Astrocyte of the spinal cord (primary cell): ENCODE measurements at regions not wholly inside any gene's neighbourhood (a gene's known extent, or its start where the extent isn't known, plus 50 kb on each side); places are given as distances from the start of the nearest gene placed in this dataset.
A peak's percentile ranks its signal among the peaks of the same experiment; 100 is the strongest.

ENCODE experiments used
- DNase-seq: peaks from one replicate; pipeline ENCODE4 v3.0.0; 2011; ENCODE audit warnings: low read depth, low spot score
- H3K4me3 ChIP-seq: 2 replicates; pipeline ENCODE4 v1.5.1; 2011; ENCODE audit warnings: low read depth, mild to moderate bottlenecking, low read length, moderate library complexity
- in situ Hi-C: cut with HindIII; loops from 2 replicates; pipeline ENCODE4 v1.10.0; 2017; ENCODE audit warnings: low sequenced_read_pairs
- TF ChIP-seq, protein P1 (sequence below): IDR thresholded peaks from 2 replicates; pipeline ENCODE4 v1.5.1; 2012; ENCODE audit warnings: low read depth, mild to moderate bottlenecking, low read length, inconsistent platforms

DNA sequence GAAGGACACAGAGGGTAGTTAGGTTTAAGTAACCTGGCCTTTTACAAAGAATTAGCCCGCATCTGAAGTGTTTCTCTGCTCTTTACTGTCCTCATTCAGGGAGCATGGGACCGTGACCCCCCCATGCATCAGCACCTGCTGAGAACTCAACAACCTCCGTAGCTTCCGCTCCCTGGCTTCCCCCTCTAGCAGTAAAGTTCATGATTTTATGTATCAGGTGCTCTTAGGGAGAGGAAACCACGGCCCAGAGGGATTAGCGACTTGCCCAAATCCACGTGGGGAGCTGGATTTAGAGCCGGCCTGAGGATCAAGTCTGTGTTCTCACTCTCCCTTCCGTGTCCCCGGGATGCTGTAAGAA, 284.6 kb upstream of the GATB start:
- TF ChIP-seq, protein P1, sequence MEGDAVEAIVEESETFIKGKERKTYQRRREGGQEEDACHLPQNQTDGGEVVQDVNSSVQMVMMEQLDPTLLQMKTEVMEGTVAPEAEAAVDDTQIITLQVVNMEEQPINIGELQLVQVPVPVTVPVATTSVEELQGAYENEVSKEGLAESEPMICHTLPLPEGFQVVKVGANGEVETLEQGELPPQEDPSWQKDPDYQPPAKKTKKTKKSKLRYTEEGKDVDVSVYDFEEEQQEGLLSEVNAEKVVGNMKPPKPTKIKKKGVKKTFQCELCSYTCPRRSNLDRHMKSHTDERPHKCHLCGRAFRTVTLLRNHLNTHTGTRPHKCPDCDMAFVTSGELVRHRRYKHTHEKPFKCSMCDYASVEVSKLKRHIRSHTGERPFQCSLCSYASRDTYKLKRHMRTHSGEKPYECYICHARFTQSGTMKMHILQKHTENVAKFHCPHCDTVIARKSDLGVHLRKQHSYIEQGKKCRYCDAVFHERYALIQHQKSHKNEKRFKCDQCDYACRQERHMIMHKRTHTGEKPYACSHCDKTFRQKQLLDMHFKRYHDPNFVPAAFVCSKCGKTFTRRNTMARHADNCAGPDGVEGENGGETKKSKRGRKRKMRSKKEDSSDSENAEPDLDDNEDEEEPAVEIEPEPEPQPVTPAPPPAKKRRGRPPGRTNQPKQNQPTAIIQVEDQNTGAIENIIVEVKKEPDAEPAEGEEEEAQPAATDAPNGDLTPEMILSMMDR: no peak
- no peak for DNase-seq
- H3K4me3 ChIP-seq: no peak overlapping the region
- in situ Hi-C loops: no loop called here

DNA sequence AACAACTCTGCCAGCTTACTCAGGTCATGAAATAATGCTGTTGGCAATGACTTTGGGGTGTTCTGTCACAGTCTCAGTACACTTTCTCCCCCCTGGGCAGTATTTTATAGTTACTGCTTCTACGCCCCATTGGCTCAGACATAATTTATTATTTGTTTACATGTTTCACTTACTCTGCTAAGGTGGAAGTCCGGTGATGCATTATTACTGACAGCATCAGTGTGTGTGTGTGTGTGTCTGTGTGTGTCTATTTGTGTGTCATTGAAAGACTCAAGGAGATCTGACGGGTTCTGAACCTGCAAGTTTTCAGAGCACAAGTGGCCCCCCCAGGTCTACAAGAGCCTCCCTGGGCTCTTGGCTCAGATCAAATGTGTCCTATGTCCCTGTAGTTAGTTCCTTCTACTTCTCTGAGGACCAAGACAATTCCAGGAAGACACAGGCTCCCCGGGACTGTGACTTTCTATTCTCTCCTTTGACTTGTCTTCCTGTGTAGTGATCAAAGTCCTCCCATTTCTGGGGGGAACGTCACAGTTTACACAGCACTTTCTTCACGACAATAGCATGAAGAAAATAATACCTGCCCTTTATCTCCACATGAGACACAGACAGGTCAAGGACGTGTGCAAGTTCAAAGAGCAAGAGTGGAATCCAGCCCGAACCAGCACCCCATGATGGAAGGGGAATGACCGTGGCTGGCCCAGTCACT, 283.7 kb upstream of the GATB start:
- in situ Hi-C loops: no loop called here
- no peak overlapping the region for H3K4me3 ChIP-seq
- no peak for DNase-seq
- TF ChIP-seq, protein P1: no peak

DNA sequence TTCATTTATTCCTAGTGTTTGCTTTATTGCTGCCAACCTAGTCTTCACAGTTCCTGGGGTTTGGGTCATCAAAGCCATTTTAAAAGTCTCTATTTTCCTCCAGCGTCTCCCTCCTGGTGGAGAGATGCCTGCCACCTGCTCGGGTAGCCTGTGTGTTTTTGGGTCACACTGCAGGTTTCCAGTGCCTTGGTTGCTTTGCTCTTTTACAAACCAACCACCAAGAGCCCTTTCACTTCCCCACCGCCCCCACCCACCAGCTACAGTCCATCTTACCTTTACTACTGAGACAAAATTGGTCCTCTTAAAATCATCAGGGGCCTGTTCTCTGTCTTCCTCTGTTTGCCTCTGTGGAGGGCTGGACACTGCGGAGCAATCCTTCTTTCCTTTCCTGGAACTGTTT, 280.5 kb upstream of the GATB start:
- in situ Hi-C loops: no loop called here
- H3K4me3 ChIP-seq: no peak overlapping the region
- DNase-seq: no peak
- TF ChIP-seq, protein P1: no peak

DNA sequence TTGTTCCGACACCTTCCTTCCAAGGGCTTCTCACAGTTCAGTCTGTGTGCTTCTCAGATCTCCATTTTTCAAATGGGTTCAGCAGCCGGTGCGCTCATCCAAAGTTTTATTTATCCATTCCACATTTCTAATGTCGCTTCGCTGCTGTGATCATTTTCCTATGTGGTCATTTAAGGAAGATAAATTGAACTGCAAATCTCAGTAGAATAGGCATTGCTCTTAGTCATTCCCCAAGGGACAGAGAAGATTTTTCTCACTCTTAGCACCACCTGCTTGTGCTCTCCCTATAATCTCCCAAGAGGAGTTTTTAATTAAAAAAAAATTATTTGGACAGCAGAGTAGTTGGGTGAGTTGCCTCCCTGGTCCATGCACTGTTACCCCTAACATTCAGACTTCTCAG, 278.9 kb upstream of the GATB start:
- no peak overlapping the region for H3K4me3 ChIP-seq
- DNase-seq: no peak
- TF ChIP-seq, protein P1: no peak
- in situ Hi-C loops: no loop called here

DNA sequence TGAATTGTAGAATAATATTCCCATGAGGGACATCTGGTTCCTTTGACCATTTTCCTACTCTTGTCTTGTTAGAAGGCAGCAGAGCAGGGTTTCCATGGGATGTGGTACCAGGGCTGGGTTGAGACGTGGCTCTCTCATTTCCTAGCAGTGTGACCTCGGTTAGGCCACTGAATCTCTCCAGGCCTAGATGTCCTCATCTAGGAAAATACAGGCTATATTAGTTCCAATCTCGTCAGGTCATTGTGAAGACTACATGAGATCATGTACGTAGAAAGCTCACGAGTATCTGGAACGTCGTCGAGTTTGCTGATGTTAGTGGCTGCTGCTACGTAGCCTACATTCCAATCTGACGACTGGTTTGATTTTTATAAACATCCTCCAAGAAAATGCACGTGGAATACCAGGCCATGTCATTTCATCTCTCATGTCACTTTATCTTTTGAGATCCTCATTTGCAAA, 278.2 kb upstream of the GATB start:
- in situ Hi-C loops: no loop called here
- peak; percentile 79 for DNase-seq
- TF ChIP-seq, protein P1: no peak
- no peak overlapping the region for H3K4me3 ChIP-seq

DNA sequence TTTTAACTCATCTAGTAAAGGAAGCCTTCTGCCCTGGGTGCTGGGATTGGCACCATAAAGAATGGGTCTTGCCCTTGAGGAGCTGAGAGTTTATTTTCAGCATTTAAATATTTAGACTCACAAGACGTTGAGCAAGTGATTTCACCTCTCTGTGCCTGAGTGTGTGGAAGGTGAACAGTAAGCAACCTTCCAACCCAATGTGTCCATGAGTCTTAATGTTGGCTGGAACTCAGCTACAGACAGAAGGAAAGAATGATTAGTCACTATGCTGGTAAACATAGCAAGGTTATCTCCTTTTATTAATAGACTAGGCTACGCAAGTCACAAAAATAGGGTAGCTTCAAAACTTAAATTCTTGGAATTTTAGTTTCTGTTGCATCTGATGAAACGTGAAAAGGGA, 277.4 kb upstream of the GATB start:
- DNase-seq: no peak
- H3K4me3 ChIP-seq: no peak overlapping the region
- TF ChIP-seq, protein P1: no peak
- in situ Hi-C loops: no loop called here
